ENCODE measurements at regions not wholly inside any gene's neighbourhood (a gene's known extent, or its start where the extent isn't known, plus 50 kb on each side); places are given as distances from the start of the nearest gene placed in this dataset.

- TF ChIP-seq, protein P1, sequence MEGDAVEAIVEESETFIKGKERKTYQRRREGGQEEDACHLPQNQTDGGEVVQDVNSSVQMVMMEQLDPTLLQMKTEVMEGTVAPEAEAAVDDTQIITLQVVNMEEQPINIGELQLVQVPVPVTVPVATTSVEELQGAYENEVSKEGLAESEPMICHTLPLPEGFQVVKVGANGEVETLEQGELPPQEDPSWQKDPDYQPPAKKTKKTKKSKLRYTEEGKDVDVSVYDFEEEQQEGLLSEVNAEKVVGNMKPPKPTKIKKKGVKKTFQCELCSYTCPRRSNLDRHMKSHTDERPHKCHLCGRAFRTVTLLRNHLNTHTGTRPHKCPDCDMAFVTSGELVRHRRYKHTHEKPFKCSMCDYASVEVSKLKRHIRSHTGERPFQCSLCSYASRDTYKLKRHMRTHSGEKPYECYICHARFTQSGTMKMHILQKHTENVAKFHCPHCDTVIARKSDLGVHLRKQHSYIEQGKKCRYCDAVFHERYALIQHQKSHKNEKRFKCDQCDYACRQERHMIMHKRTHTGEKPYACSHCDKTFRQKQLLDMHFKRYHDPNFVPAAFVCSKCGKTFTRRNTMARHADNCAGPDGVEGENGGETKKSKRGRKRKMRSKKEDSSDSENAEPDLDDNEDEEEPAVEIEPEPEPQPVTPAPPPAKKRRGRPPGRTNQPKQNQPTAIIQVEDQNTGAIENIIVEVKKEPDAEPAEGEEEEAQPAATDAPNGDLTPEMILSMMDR (IDR thresholded peaks at IDR 0.05; ENCODE audit: low read depth, low read length, missing input control): no peak
- TF ChIP-seq, protein P2, sequence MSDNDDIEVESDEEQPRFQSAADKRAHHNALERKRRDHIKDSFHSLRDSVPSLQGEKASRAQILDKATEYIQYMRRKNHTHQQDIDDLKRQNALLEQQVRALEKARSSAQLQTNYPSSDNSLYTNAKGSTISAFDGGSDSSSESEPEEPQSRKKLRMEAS (IDR thresholded peaks at IDR 0.05): no peak
- TF ChIP-seq TAF1 (conservative IDR thresholded peaks at IDR 0.05) (no peak), RXRA (IDR thresholded peaks at IDR 0.05) (no peak), GABPA (IDR thresholded peaks at IDR 0.05 in 1 of 2, conservative IDR thresholded peaks at IDR 0.05 in 1 of 2) (no peak), HNF4G (IDR thresholded peaks at IDR 0.05) (no peak), REST (IDR thresholded peaks at IDR 0.05) (no peak), ZBTB33 (IDR thresholded peaks at IDR 0.05) (no peak), EGR1 (IDR thresholded peaks at IDR 0.05; ENCODE audit: low read depth in 2 of 2) (no peak)
These were observed 300.1 kb upstream of the RND3 start for GRCh38 chr2:150787353-150788093.

All from liver (tissue), 3 donors.